SJCRH30 (cell line): ENCODE measurements at regions not wholly inside any gene's neighbourhood (a gene's known extent, or its start where the extent isn't known, plus 50 kb on each side); places are given as distances from the start of the nearest gene placed in this dataset.

Source experiments
- DNase-seq, 2 experiments: peaks; one replicate each; pipeline ENCODE4 v3.0.0-alpha.2; 2015 to 2020
- H3K27ac ChIP-seq: fragments of 250-450 bp; sonication (Bioruptor Pico); 2 replicates; pipeline ENCODE4 v1.5.1; 2020; ENCODE audit warnings: mild to moderate bottlenecking, moderate library complexity
- H3K27me3 ChIP-seq: fragments of 250-450 bp; sonication (Bioruptor Pico); 2 replicates; pipeline ENCODE4 v1.5.1; 2020; ENCODE audit warnings: mild to moderate bottlenecking, moderate library complexity
- H3K36me3 ChIP-seq: fragments of 250-450 bp; sonication (Bioruptor Pico); 2 replicates; pipeline ENCODE4 v1.5.1; 2020; ENCODE audit warnings: mild to moderate bottlenecking, moderate library complexity
- H3K4me1 ChIP-seq: fragments of 250-450 bp; sonication (Bioruptor Pico); 2 replicates; pipeline ENCODE4 v1.5.1; 2020; ENCODE audit warnings: mild to moderate bottlenecking, moderate library complexity
- H3K4me3 ChIP-seq: fragments of 250-450 bp; sonication (Bioruptor Pico); 2 replicates; pipeline ENCODE4 v1.5.1; 2020; ENCODE audit warnings: mild to moderate bottlenecking, moderate library complexity
- H3K9me3 ChIP-seq: fragments of 250-450 bp; sonication (Bioruptor Pico); replicated peaks from 2 replicates; pipeline ENCODE4 v1.5.1; 2020; ENCODE audit warnings: mild to moderate bottlenecking, moderate library complexity

DNA sequence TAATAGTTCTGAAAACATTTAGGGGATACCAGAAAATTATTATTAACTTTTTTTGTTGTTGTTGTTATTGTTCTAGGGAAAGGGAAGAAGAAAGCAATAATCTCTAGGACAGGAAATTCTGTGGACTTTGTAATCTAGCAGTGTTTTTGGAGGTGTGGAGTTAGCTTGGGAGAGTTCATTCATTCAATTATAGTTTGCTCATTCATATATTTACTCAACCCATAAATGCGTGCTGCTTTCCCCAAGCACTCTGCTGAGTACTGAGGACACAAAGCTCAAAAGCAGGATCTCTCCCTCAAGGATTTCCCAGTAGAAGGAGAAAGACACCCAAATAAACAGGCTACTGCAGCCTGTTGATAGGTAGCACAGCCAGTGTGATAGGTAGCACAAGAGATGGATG is 984.3 kb downstream of the BCL11A start:
- Histone ChIP-seq H3K36me3 (no peaks in the 10 kb centered on the region), H3K9me3 (no peaks in the 10 kb centered on the region), H3K4me3 (no peak overlapping the region), H3K4me1 (no peaks in the 10 kb centered on the region), H3K27me3 (no peaks in the 10 kb centered on the region), H3K27ac (no peak overlapping the region)
- no peak for DNase-seq

DNA sequence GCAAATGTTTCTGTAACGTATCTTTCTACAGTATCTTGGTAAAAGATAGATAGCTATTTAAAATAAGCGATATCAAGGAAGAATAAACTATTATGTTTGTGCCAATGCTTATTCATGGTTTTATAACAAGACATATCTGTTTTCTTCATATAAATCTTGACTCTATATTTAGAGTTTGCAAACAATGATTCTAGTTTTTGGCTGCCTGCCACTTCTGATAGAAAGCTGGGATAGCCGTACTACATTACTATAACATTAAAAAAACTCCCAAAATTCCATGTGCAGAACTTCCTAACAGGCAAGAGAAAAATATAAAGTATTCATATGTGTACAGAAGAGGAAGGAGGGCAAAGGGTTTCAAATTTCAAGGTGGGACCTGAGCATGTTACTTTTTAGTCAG is 985.0 kb downstream of the BCL11A start:
- H3K27ac ChIP-seq, result no peak overlapping the region
- no peak overlapping the region for H3K4me3 ChIP-seq
- no peaks in the 10 kb centered on the region for H3K4me1 ChIP-seq
- H3K9me3 ChIP-seq, result no peaks in the 10 kb centered on the region
- H3K36me3 ChIP-seq, result no peaks in the 10 kb centered on the region
- DNase-seq, result no peak
- H3K27me3 ChIP-seq, result no peaks in the 10 kb centered on the region

DNA sequence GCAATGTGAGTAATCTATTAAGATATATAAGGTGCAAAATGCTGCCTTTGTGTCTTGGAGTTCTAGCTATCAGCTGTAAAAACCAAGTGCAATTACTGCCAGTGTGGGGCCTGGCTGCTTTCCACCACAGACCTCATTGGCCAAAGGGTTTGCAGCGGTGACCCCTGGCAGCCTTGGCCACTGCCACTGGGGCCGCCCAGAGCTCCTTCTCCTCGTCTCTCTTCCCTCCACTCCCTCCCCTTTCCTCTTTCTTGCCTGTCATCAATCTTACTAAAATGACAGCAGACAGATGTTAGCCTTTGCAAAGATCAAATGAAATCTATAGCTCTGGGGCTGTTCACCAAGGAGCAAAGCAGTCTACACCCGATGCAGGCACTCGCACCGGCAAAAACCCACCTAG is 986.3 kb downstream of the BCL11A start:
- Histone ChIP-seq H3K4me1 (no peaks in the 10 kb centered on the region), H3K4me3 (no peak overlapping the region), H3K27me3 (no peaks in the 10 kb centered on the region), H3K27ac (no peak overlapping the region), H3K36me3 (no peaks in the 10 kb centered on the region), H3K9me3 (no peaks in the 10 kb centered on the region)
- DNase-seq, result no peak

DNA sequence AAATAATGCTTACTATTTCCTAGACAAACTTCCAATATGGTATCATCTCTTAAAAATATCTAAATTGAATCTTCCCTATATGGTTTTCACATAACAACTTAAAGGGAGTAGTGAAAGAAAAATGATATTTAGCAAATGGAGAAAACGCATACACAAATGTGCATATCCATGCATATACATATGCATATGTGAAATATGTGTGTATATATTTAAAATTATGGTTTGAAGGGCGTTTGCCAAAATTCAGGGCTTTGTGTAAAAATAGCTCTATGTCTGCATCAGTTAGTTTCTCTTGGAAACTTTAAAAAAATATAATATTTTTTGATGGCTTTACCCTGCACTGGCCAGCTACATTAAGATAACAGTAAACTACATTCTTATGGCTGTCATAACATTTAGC is 986.7 kb downstream of the BCL11A start:
- no peaks in the 10 kb centered on the region for H3K36me3 ChIP-seq
- no peak overlapping the region for H3K27ac ChIP-seq
- H3K27me3 ChIP-seq, result no peaks in the 10 kb centered on the region
- DNase-seq, result no peak
- H3K4me3 ChIP-seq, result no peak overlapping the region
- H3K9me3 ChIP-seq, result no peaks in the 10 kb centered on the region
- H3K4me1 ChIP-seq, result no peaks in the 10 kb centered on the region

DNA sequence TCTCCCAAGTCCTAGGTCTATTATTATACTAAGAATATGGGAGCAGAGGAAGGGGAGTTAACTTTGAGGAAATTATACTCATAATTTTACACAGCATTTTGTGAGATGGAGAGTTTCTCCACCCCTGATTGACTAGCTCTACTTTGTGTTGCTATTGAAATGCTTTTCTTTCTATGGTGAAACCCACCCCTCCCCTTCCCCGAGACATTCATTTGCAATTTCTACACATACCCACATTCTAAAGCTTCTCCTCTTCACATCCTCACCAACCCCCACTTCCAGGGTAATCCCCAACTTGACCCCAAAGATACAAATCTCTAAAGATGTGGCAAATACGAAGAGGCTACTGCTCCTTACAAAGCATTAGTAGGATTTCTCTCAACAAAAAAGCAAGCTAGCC is 992.2 kb downstream of the BCL11A start:
- no peak overlapping the region for H3K27ac ChIP-seq
- no peak overlapping the region for H3K4me3 ChIP-seq
- H3K9me3 ChIP-seq, result no peaks in the 10 kb centered on the region
- no peak for DNase-seq
- H3K4me1 ChIP-seq, result no peaks in the 10 kb centered on the region
- no peaks in the 10 kb centered on the region for H3K36me3 ChIP-seq
- H3K27me3 ChIP-seq, result no peaks in the 10 kb centered on the region

DNA sequence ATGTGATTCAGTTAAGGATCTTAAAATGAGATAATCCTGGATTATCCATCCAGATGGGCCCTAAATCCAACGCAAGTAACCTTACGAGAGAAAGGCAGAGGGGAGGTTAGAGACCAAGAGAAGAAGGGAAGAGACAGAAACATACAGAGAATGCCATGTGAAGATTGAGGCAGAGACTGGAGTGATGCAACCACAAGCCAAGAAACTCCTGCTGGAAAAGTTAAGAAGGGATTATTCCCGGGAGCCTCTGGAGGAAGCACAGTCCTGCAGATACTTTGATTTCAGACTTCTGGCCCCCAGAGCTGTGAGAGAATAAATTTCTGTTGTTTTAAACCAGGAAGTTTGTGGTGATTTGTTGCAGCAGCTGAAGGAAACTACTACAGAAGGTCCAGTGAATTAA is 992.7 kb downstream of the BCL11A start:
- Histone ChIP-seq H3K4me1 (no peaks in the 10 kb centered on the region), H3K27me3 (no peaks in the 10 kb centered on the region), H3K9me3 (no peaks in the 10 kb centered on the region), H3K27ac (no peak overlapping the region), H3K4me3 (no peak overlapping the region), H3K36me3 (no peaks in the 10 kb centered on the region)
- DNase-seq, result no peak

DNA sequence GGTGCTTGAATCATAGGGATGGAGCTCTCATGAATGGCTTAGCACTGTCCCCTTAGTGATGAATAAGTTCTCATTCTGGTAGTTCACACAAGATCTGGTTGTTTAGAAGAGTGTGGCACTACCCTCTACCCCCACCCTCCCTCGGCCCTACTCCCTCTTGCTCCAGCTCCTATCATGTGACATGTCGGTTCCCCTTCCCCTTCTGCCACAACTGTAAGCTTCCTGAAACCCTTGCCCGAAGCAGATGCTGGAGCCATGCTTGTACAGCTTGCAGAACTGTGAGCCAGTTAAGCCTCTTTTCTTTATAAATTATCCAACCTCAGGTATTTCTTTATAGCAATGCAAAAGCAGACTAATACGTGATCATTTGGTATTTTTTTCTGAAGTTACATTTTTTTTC is 1012.6 kb downstream of the BCL11A start:
- H3K9me3 ChIP-seq, result no peaks in the 10 kb centered on the region
- no peak overlapping the region for H3K4me3 ChIP-seq
- H3K27ac ChIP-seq, result no peak overlapping the region
- no peaks in the 10 kb centered on the region for H3K27me3 ChIP-seq
- no peaks in the 10 kb centered on the region for H3K4me1 ChIP-seq
- no peak for DNase-seq
- no peaks in the 10 kb centered on the region for H3K36me3 ChIP-seq

DNA sequence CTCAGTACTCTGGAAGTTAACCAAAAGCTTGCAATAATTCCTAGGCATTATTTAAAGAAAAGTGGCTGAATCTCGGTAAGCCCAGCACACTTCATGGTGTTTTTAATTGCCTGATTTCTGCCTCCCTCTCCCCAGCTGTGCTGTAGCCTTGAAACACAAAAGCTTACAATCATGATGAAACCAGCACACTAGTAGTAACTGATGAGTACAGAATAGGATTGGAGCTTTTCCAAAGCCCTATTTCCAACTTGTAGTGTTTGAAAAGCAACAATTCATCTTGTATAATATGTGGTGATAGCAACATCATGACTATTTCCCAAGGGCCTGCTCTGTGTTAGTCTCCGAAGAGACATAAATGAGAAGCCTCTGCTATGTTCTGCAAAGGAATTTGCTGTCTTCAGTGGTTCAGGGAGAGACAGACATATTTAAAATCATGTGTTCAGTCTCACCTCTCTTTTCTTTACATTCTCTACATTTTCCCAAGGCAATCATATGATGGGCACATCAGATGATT is 1015.0 kb downstream of the BCL11A start:
- no peaks in the 10 kb centered on the region for H3K9me3 ChIP-seq
- H3K27ac ChIP-seq, result no peak overlapping the region
- no peaks in the 10 kb centered on the region for H3K36me3 ChIP-seq
- no peak for DNase-seq
- H3K4me1 ChIP-seq, result no peaks in the 10 kb centered on the region
- H3K27me3 ChIP-seq, result no peaks in the 10 kb centered on the region; the same call in 1 of the 2 replicates
- no peak overlapping the region for H3K4me3 ChIP-seq

DNA sequence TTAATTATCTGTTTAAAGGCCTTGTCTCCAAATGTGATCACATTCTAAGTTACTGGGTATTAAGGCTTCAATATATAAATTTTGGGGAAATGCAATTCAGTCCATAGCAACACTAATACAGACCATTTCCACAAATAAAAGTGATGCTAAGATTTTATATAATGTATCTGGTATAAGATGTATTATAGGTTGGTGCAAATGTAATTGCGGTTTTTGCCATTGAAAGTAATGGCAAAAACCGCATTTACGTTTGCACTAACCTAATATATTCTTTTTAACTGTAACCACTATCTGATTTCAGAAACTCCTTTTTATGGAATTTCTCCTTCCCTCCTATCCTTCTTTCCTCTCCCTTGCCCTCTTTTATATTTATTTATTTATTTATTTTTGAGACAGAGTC is 1020.6 kb downstream of the BCL11A start:
- H3K36me3 ChIP-seq, result no peaks in the 10 kb centered on the region
- peaks cover 5% of the 10 kb centered on the region; the same call in 1 of the 2 replicates for H3K27me3 ChIP-seq
- H3K27ac ChIP-seq, result no peak overlapping the region
- H3K9me3 ChIP-seq, result no peaks in the 10 kb centered on the region
- H3K4me1 ChIP-seq, result no peaks in the 10 kb centered on the region
- H3K4me3 ChIP-seq, result no peak overlapping the region
- DNase-seq, result no peak

DNA sequence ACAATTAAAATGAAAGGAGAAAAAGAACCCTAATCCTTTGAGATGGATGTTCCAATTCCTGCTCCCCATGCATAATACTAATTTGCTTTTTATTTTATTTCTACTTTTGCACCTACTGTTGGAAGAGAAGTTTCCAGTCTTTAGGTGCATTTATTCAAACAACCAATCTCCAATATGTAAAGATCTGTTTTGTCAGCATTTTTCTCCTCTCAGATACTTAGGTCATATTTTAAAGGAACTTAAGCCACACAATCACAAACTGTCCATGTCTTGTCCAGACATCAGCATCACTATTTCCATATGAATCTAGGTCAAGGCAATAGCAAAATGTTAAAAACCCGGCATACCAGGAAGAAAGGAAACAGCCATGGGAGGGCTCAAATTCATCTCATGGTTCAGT is 1023.2 kb downstream of the BCL11A start:
- Histone ChIP-seq H3K4me3 (no peak overlapping the region), H3K27me3 (peaks cover 5% of the 10 kb centered on the region; the same call in 1 of the 2 replicates), H3K4me1 (no peaks in the 10 kb centered on the region), H3K36me3 (no peaks in the 10 kb centered on the region), H3K9me3 (no peaks in the 10 kb centered on the region), H3K27ac (no peak overlapping the region)
- no peak for DNase-seq

DNA sequence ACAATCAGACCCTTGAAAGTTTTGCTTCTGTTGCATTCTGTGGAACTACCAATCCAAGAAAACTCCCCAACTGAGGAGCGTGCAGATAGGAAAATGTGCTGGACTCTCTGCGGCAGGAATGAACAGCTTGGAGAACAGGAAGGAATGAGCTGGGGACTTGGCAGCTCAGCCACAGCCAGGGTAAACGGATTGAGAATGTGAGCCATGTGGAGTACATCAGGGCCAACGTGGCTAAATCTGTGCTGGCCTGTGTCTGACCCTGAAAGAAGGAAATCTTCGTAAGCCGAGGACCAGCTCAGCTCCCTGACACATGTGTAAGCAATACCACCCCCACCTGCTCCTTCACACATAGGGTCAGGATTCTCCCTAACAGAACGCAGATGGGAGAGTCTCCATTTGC is 1023.7 kb downstream of the BCL11A start:
- DNase-seq, result no peak
- no peaks in the 10 kb centered on the region for H3K9me3 ChIP-seq
- no peaks in the 10 kb centered on the region for H3K4me1 ChIP-seq
- H3K27ac ChIP-seq, result no peak overlapping the region
- H3K27me3 ChIP-seq, result peaks cover 5% of the 10 kb centered on the region; the same call in 1 of the 2 replicates
- no peaks in the 10 kb centered on the region for H3K36me3 ChIP-seq
- no peak overlapping the region for H3K4me3 ChIP-seq

DNA sequence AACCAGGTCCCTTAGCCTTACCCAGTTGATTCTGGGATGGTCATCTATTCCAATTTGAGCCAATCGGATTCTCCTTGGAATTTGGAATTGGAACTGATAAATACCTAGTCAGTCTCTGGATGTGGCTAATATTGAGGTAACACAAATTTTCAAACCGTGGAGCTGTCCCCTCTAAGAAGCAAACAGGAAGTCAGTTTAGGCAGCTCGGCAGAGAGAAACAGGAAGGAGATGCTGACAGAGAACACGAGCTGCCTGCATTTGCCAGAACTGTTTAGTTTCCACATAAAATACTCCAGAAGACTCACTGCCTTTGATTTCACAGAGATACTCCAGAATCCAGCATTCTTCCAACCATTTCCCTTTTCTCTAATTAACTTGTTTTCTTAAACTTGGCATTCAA is 1024.9 kb downstream of the BCL11A start:
- Histone ChIP-seq H3K9me3 (no peaks in the 10 kb centered on the region), H3K27me3 (0 out of 2 replicates have a peak, but pooled peaks cover 5% of the 10 kb centered on the region), H3K27ac (no peak overlapping the region), H3K4me3 (no peak overlapping the region), H3K36me3 (no peaks in the 10 kb centered on the region), H3K4me1 (no peaks in the 10 kb centered on the region)
- no peak for DNase-seq

DNA sequence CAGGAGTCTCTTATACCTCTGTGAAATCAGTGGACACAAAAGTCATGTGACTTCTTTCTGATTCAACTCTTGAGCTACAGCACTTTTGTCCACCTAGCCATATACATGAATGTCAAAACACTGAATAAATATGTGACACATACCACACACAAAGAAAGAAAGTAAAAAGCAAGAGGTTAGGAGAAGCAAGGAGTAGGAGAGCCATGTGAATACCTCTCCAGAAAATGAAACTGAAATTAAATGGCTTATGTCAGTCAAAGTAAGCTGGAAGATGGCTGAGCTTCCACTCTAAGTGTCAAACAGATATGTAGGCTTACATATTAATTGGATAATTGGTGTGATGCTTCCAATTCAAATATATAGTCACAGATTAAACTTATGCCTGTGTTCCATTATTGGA is 1050.5 kb downstream of the BCL11A start:
- no peak overlapping the region for H3K4me3 ChIP-seq
- no peak overlapping the region for H3K27ac ChIP-seq
- H3K9me3 ChIP-seq, result no peaks in the 10 kb centered on the region
- H3K4me1 ChIP-seq, result no peaks in the 10 kb centered on the region
- H3K27me3 ChIP-seq, result peaks cover 16% of the 10 kb centered on the region; the same call in 1 of the 2 replicates
- H3K36me3 ChIP-seq, result no peaks in the 10 kb centered on the region
- DNase-seq, result no peak

DNA sequence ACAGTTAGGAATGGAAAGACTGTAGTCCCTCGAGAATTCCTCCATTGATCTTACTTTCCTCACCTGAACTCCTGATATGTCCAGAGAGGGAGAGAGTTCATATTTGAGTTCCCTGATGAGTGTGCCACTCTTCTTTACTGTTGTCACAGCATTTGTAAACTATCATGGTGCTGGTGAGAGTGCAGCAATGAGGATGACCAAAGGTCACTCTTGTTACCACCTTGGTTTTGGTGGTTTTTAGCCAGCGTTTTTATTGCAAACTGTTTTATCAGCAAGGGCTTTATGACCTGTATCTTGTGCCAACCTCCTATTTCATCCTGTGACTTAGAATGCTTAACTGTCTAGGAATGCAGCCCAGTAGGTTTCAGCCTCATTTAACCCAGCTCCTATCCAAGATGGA is 1062.5 kb downstream of the BCL11A start:
- Histone ChIP-seq H3K4me3 (no peak overlapping the region), H3K27me3 (no peaks in the 10 kb centered on the region), H3K4me1 (no peaks in the 10 kb centered on the region), H3K36me3 (no peaks in the 10 kb centered on the region), H3K27ac (no peak overlapping the region), H3K9me3 (no peaks in the 10 kb centered on the region)
- DNase-seq, result no peak

DNA sequence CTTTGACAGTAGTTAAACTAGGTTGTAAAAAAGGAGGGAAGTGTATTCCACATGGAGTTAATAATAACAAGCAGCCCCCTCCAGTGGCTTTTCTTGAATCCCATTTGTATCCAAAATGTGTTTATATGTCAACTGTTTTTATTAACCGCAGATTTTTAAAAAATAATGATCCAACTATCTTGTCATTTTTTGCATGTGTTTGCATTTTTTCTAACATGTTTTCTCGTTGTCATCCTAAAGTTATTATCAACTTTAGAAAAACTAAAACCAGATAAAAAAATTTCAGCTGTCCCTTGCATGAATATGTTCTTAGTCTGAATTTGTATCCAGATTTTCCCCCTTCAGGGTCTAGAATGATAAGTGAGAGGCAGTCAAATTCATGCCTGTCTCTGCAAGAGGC is 1063.3 kb downstream of the BCL11A start:
- H3K4me1 ChIP-seq, result no peaks in the 10 kb centered on the region
- no peak overlapping the region for H3K27ac ChIP-seq
- no peak overlapping the region for H3K4me3 ChIP-seq
- DNase-seq, result no peak
- no peaks in the 10 kb centered on the region for H3K36me3 ChIP-seq
- H3K9me3 ChIP-seq, result no peaks in the 10 kb centered on the region
- no peaks in the 10 kb centered on the region for H3K27me3 ChIP-seq

DNA sequence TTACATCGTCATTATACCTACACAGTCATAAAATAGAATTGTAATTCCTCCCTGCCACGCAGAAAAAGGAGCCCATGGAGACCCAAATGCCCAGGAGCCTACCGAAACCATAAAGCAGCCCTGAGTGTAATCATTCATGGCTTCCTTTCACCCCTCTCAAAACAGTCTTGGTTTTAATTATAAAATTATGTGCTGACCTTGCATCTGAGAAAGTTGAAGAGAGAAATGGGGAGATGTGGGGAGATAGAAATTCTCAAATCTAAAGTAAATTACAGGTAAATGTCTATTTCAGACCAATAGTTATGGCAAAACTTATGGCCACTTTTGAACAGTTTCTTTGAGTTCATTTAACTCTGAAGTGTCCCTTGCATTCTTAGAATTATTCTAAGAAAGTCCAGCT is 1068.8 kb downstream of the BCL11A start:
- no peaks in the 10 kb centered on the region for H3K9me3 ChIP-seq
- DNase-seq, result no peak

More for the DNA sequence above, 1068.8 kb downstream of the BCL11A start:
- H3K27me3 ChIP-seq, result no peaks in the 10 kb centered on the region; the same call in 1 of the 2 replicates
- H3K27ac ChIP-seq, result no peak overlapping the region
- no peaks in the 10 kb centered on the region for H3K4me1 ChIP-seq
- H3K4me3 ChIP-seq, result no peak overlapping the region
- H3K36me3 ChIP-seq, result no peaks in the 10 kb centered on the region
